ENCODE measurements at regions not wholly inside any gene's neighbourhood (a gene's known extent, or its start where the extent isn't known, plus 50 kb on each side); places are given as distances from the start of the nearest gene placed in this dataset.

DNA sequence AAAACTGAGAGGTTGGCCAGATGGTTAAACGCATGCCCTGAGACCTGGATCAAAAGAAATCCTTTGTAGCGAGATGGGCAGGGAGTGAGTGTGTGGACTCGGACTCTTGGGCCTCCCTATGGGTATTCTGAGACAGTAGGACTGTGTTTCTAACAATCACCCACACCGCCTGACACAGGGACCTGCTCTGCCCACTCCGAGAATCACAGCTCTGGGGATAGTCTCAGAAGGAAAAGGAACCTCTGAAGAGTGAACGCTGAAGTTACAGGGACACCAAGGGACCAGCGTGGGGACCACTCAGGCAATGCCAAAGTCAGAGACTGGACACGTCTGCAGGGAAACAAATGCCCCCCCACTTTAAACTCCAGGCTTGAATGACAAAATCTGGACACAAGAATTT is 242.1 kb upstream of the TCERG1L start:
- Histone ChIP-seq H3K27me3 (replicated peaks; ENCODE audit: insufficient read depth) (no peaks in the 10 kb centered on the region), H3K4me1 (ENCODE audit: control insufficient read depth in 1 of 2, low read depth in 2 of 2) (no peaks in the 10 kb centered on the region), H3K27ac (no peak overlapping the region), H3K9me3 (no peaks in the 10 kb centered on the region), H3K36me3 (no peaks in the 10 kb centered on the region), H3K4me3 (no peak overlapping the region)
- ATAC-seq (ENCODE audit: insufficient number of reproducible peaks, low FRiP score, low read depth) (no peak), DNase-seq (ENCODE audit: low spot score) (no peak)
- TF ChIP-seq CTCF (IDR thresholded peaks at IDR 0.05), result no peak

GRCh38 chr10:131554821-131555220 is 243.3 kb upstream of the TCERG1L start:
- DNase-seq (ENCODE audit: low spot score) (no peak), ATAC-seq (ENCODE audit: insufficient number of reproducible peaks, low FRiP score, low read depth) (no peak)
- no peaks in the 10 kb centered on the region for H3K36me3 ChIP-seq
- H3K9me3 ChIP-seq, result no peaks in the 10 kb centered on the region
- H3K27me3 ChIP-seq (replicated peaks; ENCODE audit: insufficient read depth), result no peaks in the 10 kb centered on the region
- no peak for TF ChIP-seq CTCF (IDR thresholded peaks at IDR 0.05)
- no peak overlapping the region for H3K4me3 ChIP-seq
- H3K27ac ChIP-seq, result no peak overlapping the region
- H3K4me1 ChIP-seq (ENCODE audit: control insufficient read depth in 1 of 2, low read depth in 2 of 2), result no peaks in the 10 kb centered on the region

GRCh38 chr10:131555406-131555805 is 243.9 kb upstream of the TCERG1L start:
- TF ChIP-seq CTCF (IDR thresholded peaks at IDR 0.05), result no peak
- ATAC-seq (ENCODE audit: insufficient number of reproducible peaks, low FRiP score, low read depth) (no peak), DNase-seq (ENCODE audit: low spot score) (no peak)
- no peaks in the 10 kb centered on the region for H3K4me1 ChIP-seq (ENCODE audit: control insufficient read depth in 1 of 2, low read depth in 2 of 2)
- H3K27ac ChIP-seq, result no peak overlapping the region
- H3K36me3 ChIP-seq, result no peaks in the 10 kb centered on the region
- no peaks in the 10 kb centered on the region for H3K9me3 ChIP-seq
- H3K4me3 ChIP-seq, result no peak overlapping the region
- H3K27me3 ChIP-seq (replicated peaks; ENCODE audit: insufficient read depth), result no peaks in the 10 kb centered on the region

GRCh38 chr10:131556061-131556896 is 244.8 kb upstream of the TCERG1L start:
- H3K27me3 ChIP-seq (replicated peaks; ENCODE audit: insufficient read depth), result no peaks in the 10 kb centered on the region
- ATAC-seq (ENCODE audit: insufficient number of reproducible peaks, low FRiP score, low read depth), result no peak
- no peak for DNase-seq (ENCODE audit: low spot score)

More at GRCh38 chr10:131556061-131556896, 244.8 kb upstream of the TCERG1L start:
- H3K4me3 ChIP-seq, result no peak overlapping the region
- no peak overlapping the region for H3K27ac ChIP-seq
- no peaks in the 10 kb centered on the region for H3K9me3 ChIP-seq
- no peaks in the 10 kb centered on the region for H3K4me1 ChIP-seq (ENCODE audit: control insufficient read depth in 1 of 2, low read depth in 2 of 2)
- no peaks in the 10 kb centered on the region for H3K36me3 ChIP-seq
- TF ChIP-seq CTCF (IDR thresholded peaks at IDR 0.05), result no peak

Measured in thoracic aorta (tissue), 2 donors.